ENCODE measurements at regions not wholly inside any gene's neighbourhood (a gene's known extent, or its start where the extent isn't known, plus 50 kb on each side); places are given as distances from the start of the nearest gene placed in this dataset.
"Not testable (repeated sequence)": the region's sequence is repeated elsewhere in the genome, so short reads cannot be mapped to it uniquely, and the experiment has no call there.

GRCh38 chr3:10651506-10651905, 146.1 kb upstream of the ATP2B2 start:
- H3K4me1 Mint-ChIP-seq (ENCODE audit: low read depth), result no peaks in the 10 kb centered on the region
- peaks cover 7% of the 10 kb centered on the region for H3K27me3 Mint-ChIP-seq
- H3K4me3 Mint-ChIP-seq, result no peak overlapping the region
- H3K36me3 Mint-ChIP-seq, result no peaks in the 10 kb centered on the region
- H3K9me3 Mint-ChIP-seq (ENCODE audit: low read depth), result no peaks in the 10 kb centered on the region
- H3K27ac Mint-ChIP-seq, result no peak overlapping the region

- H3K9me3 Mint-ChIP-seq (ENCODE audit: low read depth), result no peaks in the 10 kb centered on the region
- H3K4me3 Mint-ChIP-seq, result no peak overlapping the region
- no peaks in the 10 kb centered on the region for H3K4me1 Mint-ChIP-seq (ENCODE audit: low read depth)
- no peak overlapping the region for H3K27ac Mint-ChIP-seq
- H3K27me3 Mint-ChIP-seq, result peaks cover 10% of the 10 kb centered on the region
- no peaks in the 10 kb centered on the region for H3K36me3 Mint-ChIP-seq
Measured at GRCh38 chr3:10653241-10653640, 147.9 kb upstream of the ATP2B2 start.

GRCh38 chr3:10653866-10654611, 148.7 kb upstream of the ATP2B2 start:
- Mint-ChIP-seq H3K4me3 (no peak overlapping the region), H3K36me3 (no peaks in the 10 kb centered on the region), H3K27ac (no peak overlapping the region), H3K27me3 (peaks cover 12% of the 10 kb centered on the region), H3K4me1 (ENCODE audit: low read depth) (no peaks in the 10 kb centered on the region), H3K9me3 (ENCODE audit: low read depth) (no peaks in the 10 kb centered on the region)

GRCh38 chr3:10655105-10655504, 149.7 kb upstream of the ATP2B2 start:
- no peak overlapping the region for H3K27ac Mint-ChIP-seq
- no peak overlapping the region for H3K4me3 Mint-ChIP-seq
- H3K9me3 Mint-ChIP-seq (ENCODE audit: low read depth), result peaks cover 5% of the 10 kb centered on the region
- H3K27me3 Mint-ChIP-seq, result peaks cover 16% of the 10 kb centered on the region
- no peaks in the 10 kb centered on the region for H3K36me3 Mint-ChIP-seq
- no peaks in the 10 kb centered on the region for H3K4me1 Mint-ChIP-seq (ENCODE audit: low read depth)

- not testable (repeated sequence) for H3K4me3 Mint-ChIP-seq; H3K9me3 Mint-ChIP-seq (ENCODE audit: low read depth); H3K36me3 Mint-ChIP-seq; H3K27ac Mint-ChIP-seq; H3K4me1 Mint-ChIP-seq (ENCODE audit: low read depth)
- peaks cover 16% of the 10 kb centered on the region for H3K27me3 Mint-ChIP-seq
Measured at GRCh38 chr3:10657339-10657738, 152.0 kb upstream of the ATP2B2 start.

GRCh38 chr3:10665592-10665991, 150.4 kb upstream of the SLC6A11 start:
- peaks cover 2% of the 10 kb centered on the region for H3K4me1 Mint-ChIP-seq (ENCODE audit: low read depth)
- H3K27me3 Mint-ChIP-seq, result peaks cover 16% of the 10 kb centered on the region
- no peaks in the 10 kb centered on the region for H3K9me3 Mint-ChIP-seq (ENCODE audit: low read depth)
- H3K36me3 Mint-ChIP-seq, result no peaks in the 10 kb centered on the region
- H3K4me3 Mint-ChIP-seq, result no peak overlapping the region
- H3K27ac Mint-ChIP-seq, result no peak overlapping the region

GRCh38 chr3:10666621-10667020, 149.4 kb upstream of the SLC6A11 start:
- H3K36me3 Mint-ChIP-seq, result no peaks in the 10 kb centered on the region
- H3K4me1 Mint-ChIP-seq (ENCODE audit: low read depth), result peaks cover 2% of the 10 kb centered on the region
- no peaks in the 10 kb centered on the region for H3K9me3 Mint-ChIP-seq (ENCODE audit: low read depth)
- peaks cover 16% of the 10 kb centered on the region for H3K27me3 Mint-ChIP-seq
- no peak overlapping the region for H3K27ac Mint-ChIP-seq
- no peak overlapping the region for H3K4me3 Mint-ChIP-seq

- H3K27me3 Mint-ChIP-seq, result peaks cover 16% of the 10 kb centered on the region
- H3K4me1 Mint-ChIP-seq (ENCODE audit: low read depth), result peaks cover 2% of the 10 kb centered on the region
Measured at GRCh38 chr3:10667269-10667668, 148.8 kb upstream of the SLC6A11 start.

GRCh38 chr3:10667901-10668476, 148.0 kb upstream of the SLC6A11 start:
- peaks cover 2% of the 10 kb centered on the region for H3K4me1 Mint-ChIP-seq (ENCODE audit: low read depth)
- no peaks in the 10 kb centered on the region for H3K9me3 Mint-ChIP-seq (ENCODE audit: low read depth)
- peaks cover 16% of the 10 kb centered on the region for H3K27me3 Mint-ChIP-seq
- H3K4me3 Mint-ChIP-seq, result no peak overlapping the region
- no peaks in the 10 kb centered on the region for H3K36me3 Mint-ChIP-seq
- H3K27ac Mint-ChIP-seq, result no peak overlapping the region

More at GRCh38 chr3:10667269-10667668, 148.8 kb upstream of the SLC6A11 start:
- no peak overlapping the region for H3K27ac Mint-ChIP-seq
- H3K9me3 Mint-ChIP-seq (ENCODE audit: low read depth), result no peaks in the 10 kb centered on the region
- no peak overlapping the region for H3K4me3 Mint-ChIP-seq
- no peaks in the 10 kb centered on the region for H3K36me3 Mint-ChIP-seq

GRCh38 chr3:10669490-10670048, 146.5 kb upstream of the SLC6A11 start:
- Mint-ChIP-seq H3K27me3 (peaks cover 13% of the 10 kb centered on the region), H3K27ac (no peak overlapping the region), H3K4me1 (ENCODE audit: low read depth) (peaks cover 2% of the 10 kb centered on the region), H3K9me3 (ENCODE audit: low read depth) (no peaks in the 10 kb centered on the region), H3K4me3 (no peak overlapping the region), H3K36me3 (no peaks in the 10 kb centered on the region)

GRCh38 chr3:10672422-10672821, 143.6 kb upstream of the SLC6A11 start:
- H3K27ac Mint-ChIP-seq, result no peak overlapping the region
- no peaks in the 10 kb centered on the region for H3K27me3 Mint-ChIP-seq
- H3K4me1 Mint-ChIP-seq (ENCODE audit: low read depth), result no peaks in the 10 kb centered on the region
- no peak overlapping the region for H3K4me3 Mint-ChIP-seq
- H3K36me3 Mint-ChIP-seq, result no peaks in the 10 kb centered on the region
- no peaks in the 10 kb centered on the region for H3K9me3 Mint-ChIP-seq (ENCODE audit: low read depth)

- H3K9me3 Mint-ChIP-seq (ENCODE audit: low read depth), result no peaks in the 10 kb centered on the region
- H3K4me1 Mint-ChIP-seq (ENCODE audit: low read depth), result no peaks in the 10 kb centered on the region
- no peak overlapping the region for H3K27ac Mint-ChIP-seq
- H3K4me3 Mint-ChIP-seq, result no peak overlapping the region
- no peaks in the 10 kb centered on the region for H3K36me3 Mint-ChIP-seq
- H3K27me3 Mint-ChIP-seq, result no peaks in the 10 kb centered on the region
Measured at GRCh38 chr3:10674578-10674977, 141.4 kb upstream of the SLC6A11 start.

- H3K27me3 Mint-ChIP-seq, result no peaks in the 10 kb centered on the region
- H3K9me3 Mint-ChIP-seq (ENCODE audit: low read depth), result no peaks in the 10 kb centered on the region
- no peaks in the 10 kb centered on the region for H3K36me3 Mint-ChIP-seq
- H3K27ac Mint-ChIP-seq, result no peak overlapping the region
- H3K4me3 Mint-ChIP-seq, result no peak overlapping the region
- no peaks in the 10 kb centered on the region for H3K4me1 Mint-ChIP-seq (ENCODE audit: low read depth)
Measured at GRCh38 chr3:10676905-10677304, 139.1 kb upstream of the SLC6A11 start.

GRCh38 chr3:10678796-10679376, 137.1 kb upstream of the SLC6A11 start:
- no peak overlapping the region for H3K27ac Mint-ChIP-seq
- no peaks in the 10 kb centered on the region for H3K36me3 Mint-ChIP-seq
- no peaks in the 10 kb centered on the region for H3K4me1 Mint-ChIP-seq (ENCODE audit: low read depth)
- H3K9me3 Mint-ChIP-seq (ENCODE audit: low read depth), result no peaks in the 10 kb centered on the region
- H3K27me3 Mint-ChIP-seq, result no peaks in the 10 kb centered on the region
- no peak overlapping the region for H3K4me3 Mint-ChIP-seq

- peaks cover 2% of the 10 kb centered on the region for H3K27me3 Mint-ChIP-seq
- no peaks in the 10 kb centered on the region for H3K9me3 Mint-ChIP-seq (ENCODE audit: low read depth)
- H3K36me3 Mint-ChIP-seq, result no peaks in the 10 kb centered on the region
- no peak overlapping the region for H3K27ac Mint-ChIP-seq
- H3K4me3 Mint-ChIP-seq, result no peak overlapping the region
- H3K4me1 Mint-ChIP-seq (ENCODE audit: low read depth), result no peaks in the 10 kb centered on the region
Measured at GRCh38 chr3:10680796-10681195, 135.2 kb upstream of the SLC6A11 start.

Data from activated naive CD8-positive, alpha-beta T cell (primary cell).